ENCODE measurements at regions not wholly inside any gene's neighbourhood (a gene's known extent, or its start where the extent isn't known, plus 50 kb on each side); places are given as distances from the start of the nearest gene placed in this dataset.

- Histone ChIP-seq H3K9me3 (ENCODE audit: control insufficient read depth, insufficient read depth, low read depth, low read length) (no peaks in the 10 kb centered on the region), H3K36me3 (ENCODE audit: control insufficient read depth in 2 of 2, insufficient read depth in 1 of 2, low read length in 2 of 2) (no peaks in the 10 kb centered on the region), H3K27ac (ENCODE audit: extremely low read depth, low read depth, low read length) (no peak overlapping the region), H3K4me1 (ENCODE audit: control insufficient read depth, insufficient read depth, low read length) (no peaks in the 10 kb centered on the region), H3K4me3 (ENCODE audit: low read depth, low read length) (no peak overlapping the region)
- TF ChIP-seq ZNF26 (tag by site-specific recombination; IDR thresholded peaks at IDR 0.05) (no peak), REST (tag by site-specific recombination; IDR thresholded peaks at IDR 0.05) (no peak), ZNF473 (tag by site-specific recombination; IDR thresholded peaks at IDR 0.05) (no peak), ZBTB49 (tag by site-specific recombination; IDR thresholded peaks at IDR 0.05; ENCODE audit: low read depth) (no peak), ZNF292 (tag by site-specific recombination; IDR thresholded peaks at IDR 0.05; ENCODE audit: borderline replicate concordance, low read depth) (no peak), ZNF146 (tag by site-specific recombination; IDR thresholded peaks at IDR 0.05) (no peak), ZNF248 (tag by site-specific recombination; IDR thresholded peaks at IDR 0.05) (no peak), ZNF23 (tag by site-specific recombination; IDR thresholded peaks at IDR 0.05; ENCODE audit: borderline replicate concordance) (no peak)
- CTCF ChIA-PET: no interaction called here
- POLR2A ChIA-PET: no interaction called here
Measured at GRCh38 chr6:54028170-54028569, 83.1 kb upstream of the MLIP start.

- POLR2A ChIA-PET: no interaction called here
- Histone ChIP-seq H3K27ac (ENCODE audit: extremely low read depth, low read depth, low read length) (no peak overlapping the region), H3K4me1 (ENCODE audit: control insufficient read depth, insufficient read depth, low read length) (no peaks in the 10 kb centered on the region), H3K9me3 (ENCODE audit: control insufficient read depth, insufficient read depth, low read depth, low read length) (no peaks in the 10 kb centered on the region), H3K36me3 (ENCODE audit: control insufficient read depth in 2 of 2, insufficient read depth in 1 of 2, low read length in 2 of 2) (no peaks in the 10 kb centered on the region), H3K4me3 (ENCODE audit: low read depth, low read length) (no peak overlapping the region)
- CTCF ChIA-PET: interaction anchor here (0.7 to 1.5 kb wide), 2 partner anchors 43 to 393 kb away, joined by 4 to 5 read pairs; no protein-coding TSS in a partner anchor
- TF ChIP-seq ZSCAN5A (tag by site-specific recombination; IDR thresholded peaks at IDR 0.05) (no peak), EGR2 (tag by site-specific recombination; IDR thresholded peaks at IDR 0.05; ENCODE audit: low read depth) (no peak), ZNF624 (tag by site-specific recombination; IDR thresholded peaks at IDR 0.05) (no peak)
Measured at GRCh38 chr6:54029187-54029586, 82.1 kb upstream of the MLIP start.

- H3K36me3 ChIP-seq (ENCODE audit: control insufficient read depth in 2 of 2, insufficient read depth in 1 of 2, low read length in 2 of 2): no peaks in the 10 kb centered on the region
- ChIA-PET CTCF (interaction anchor here (1.1 kb wide), 1 partner anchor 134 kb away, joined by 4 read pairs; no protein-coding TSS in a partner anchor), POLR2A (no interaction called here)
- H3K4me1 ChIP-seq (ENCODE audit: control insufficient read depth, insufficient read depth, low read length): no peaks in the 10 kb centered on the region
- no peaks in the 10 kb centered on the region for H3K9me3 ChIP-seq (ENCODE audit: control insufficient read depth, insufficient read depth, low read depth, low read length)
- TF ChIP-seq PRDM6 (tag by site-specific recombination; IDR thresholded peaks at IDR 0.05): no peak
- no peak for TF ChIP-seq ZNF629 (tag by site-specific recombination; IDR thresholded peaks at IDR 0.05)
- TF ChIP-seq ZNF521 (tag by site-specific recombination; IDR thresholded peaks at IDR 0.05): no peak
- no peak for TF ChIP-seq HOXA7 (CRISPR knock-in tag; IDR thresholded peaks at IDR 0.05; ENCODE audit: borderline replicate concordance)
- no peak for TF ChIP-seq ZNF660 (tag by site-specific recombination; IDR thresholded peaks at IDR 0.05)
- no peak for TF ChIP-seq ZNF2 (tag by site-specific recombination; IDR thresholded peaks at IDR 0.05)
- TF ChIP-seq ZNF645 (tag by site-specific recombination; IDR thresholded peaks at IDR 0.05): no peak
- H3K27ac ChIP-seq (ENCODE audit: extremely low read depth, low read depth, low read length): no peak overlapping the region
- H3K4me3 ChIP-seq (ENCODE audit: low read depth, low read length): no peak overlapping the region
Measured at GRCh38 chr6:54031169-54031568, 80.1 kb upstream of the MLIP start.

All from HEK293 (cell line).